PFSK-1 (cell line): ENCODE measurements at regions not wholly inside any gene's neighbourhood (a gene's known extent, or its start where the extent isn't known, plus 50 kb on each side); places are given as distances from the start of the nearest gene placed in this dataset.

Experiments used
- FOXP2 ChIP-seq: optimal IDR thresholded peaks from 2 replicates; pipeline ENCODE3; 2011; ENCODE audit warnings: borderline replicate concordance, control low read depth, inconsistent platforms; ENCODE audit not compliant: insufficient read depth; ENCODE audit errors: extremely low read length, extremely low read depth
- POLR2AphosphoS5 ChIP-seq: IDR thresholded peaks from 2 replicates; pipeline ENCODE4 v1.6.1; 2012; ENCODE audit warnings: low read depth, mild to moderate bottlenecking, control low read depth, low read length, moderate library complexity
- REST ChIP-seq, 2 experiments: IDR thresholded peaks; 2 replicates each; pipeline versions ENCODE4 v1.6.1 to v1.8.0; 2011 to 2012; ENCODE audit warnings: low read depth in 2 of 2, low read length in 2 of 2, control low read depth in 1 of 2, inconsistent platforms in 1 of 2, mild to moderate bottlenecking in 1 of 2, moderate library complexity in 1 of 2; ENCODE audit not compliant: insufficient read depth in 1 of 2
- SIN3A ChIP-seq: IDR thresholded peaks from 2 replicates; pipeline ENCODE4 v1.6.1; 2012; ENCODE audit warnings: mild to moderate bottlenecking, low read length, moderate library complexity, borderline replicate concordance; ENCODE audit not compliant: insufficient read depth
- TAF1 ChIP-seq: IDR thresholded peaks from 2 replicates; pipeline ENCODE4 v1.6.1; 2012; ENCODE audit warnings: low read length, control low read depth, borderline replicate concordance; ENCODE audit not compliant: insufficient read depth

- TF ChIP-seq SIN3A (no peak), REST (IDR thresholded peaks at IDR 0.05; ENCODE audit: insufficient read depth in 1 of 2, low read depth in 2 of 2, low read length in 2 of 2) (no peak), POLR2AphosphoS5 (no peak)
Observed at GRCh38 chr11:80048513-80048912, 607.7 kb upstream of the TENM4 start.

- TF ChIP-seq REST (IDR thresholded peaks at IDR 0.05; ENCODE audit: insufficient read depth in 1 of 2, low read depth in 2 of 2, low read length in 2 of 2) (no peak), POLR2AphosphoS5 (no peak)
Observed at GRCh38 chr11:80041136-80042000, 600.5 kb upstream of the TENM4 start.

GRCh38 chr11:80034801-80035200 is 594.0 kb upstream of the TENM4 start:
- TF ChIP-seq POLR2AphosphoS5 (no peak), FOXP2 (no peak), SIN3A (no peak)

- TF ChIP-seq SIN3A (no peak), POLR2AphosphoS5 (no peak), REST (IDR thresholded peaks at IDR 0.05; ENCODE audit: insufficient read depth in 1 of 2, low read depth in 2 of 2, low read length in 2 of 2) (no peak), TAF1 (no peak), FOXP2 (no peak)
Observed at GRCh38 chr11:80031014-80031600, 590.3 kb upstream of the TENM4 start.

- TF ChIP-seq FOXP2 (no peak), REST (IDR thresholded peaks at IDR 0.05; ENCODE audit: insufficient read depth in 1 of 2, low read depth in 2 of 2, low read length in 2 of 2) (no peak), SIN3A (no peak), POLR2AphosphoS5 (no peak), TAF1 (no peak)
Observed at GRCh38 chr11:80028998-80029397, 588.2 kb upstream of the TENM4 start.
